Nephron progenitor cell (in vitro differentiated cells): ENCODE measurements at regions not wholly inside any gene's neighbourhood (a gene's known extent, or its start where the extent isn't known, plus 50 kb on each side); places are given as distances from the start of the nearest gene placed in this dataset.

Source experiments
- DNase-seq: peaks from one replicate; pipeline ENCODE4 v3.0.0; 2021
- H3K27ac Mint-ChIP-seq: 2 replicates; pipeline ENCODE4 v1.8.0; 2021; ENCODE audit warnings: mild to moderate bottlenecking, moderate library complexity, mixed read lengths
- H3K27me3 Mint-ChIP-seq: 2 replicates; pipeline ENCODE4 v1.8.0; 2021; ENCODE audit warnings: mild to moderate bottlenecking, low read depth, mixed read lengths; ENCODE audit not compliant: poor library complexity
- H3K36me3 Mint-ChIP-seq: 2 replicates; pipeline ENCODE4 v1.8.0; 2021; ENCODE audit warnings: low read depth, mixed read lengths
- H3K4me1 Mint-ChIP-seq: 2 replicates; pipeline ENCODE4 v1.8.0; 2021; ENCODE audit warnings: mixed read lengths
- H3K4me3 Mint-ChIP-seq: 2 replicates; pipeline ENCODE4 v1.8.0; 2021; ENCODE audit warnings: mild to moderate bottlenecking, moderate library complexity, mixed read lengths
- H3K9me3 Mint-ChIP-seq: 2 replicates; pipeline ENCODE4 v1.8.0; 2021; ENCODE audit warnings: mild to moderate bottlenecking, moderate library complexity, mixed read lengths
- CTCF ChIP-seq: fragments of 200-600 bp; sonication (generic); IDR thresholded peaks from 2 replicates; pipeline ENCODE4 v1.5.0; 2021; ENCODE audit warnings: antibody characterized with exemption

GRCh38 chr9:115300116-115300515 is 182.2 kb upstream of the TNC start:
- Mint-ChIP-seq H3K27me3 (peaks cover 2% of the 10 kb centered on the region), H3K36me3 (no peaks in the 10 kb centered on the region), H3K4me1 (no peaks in the 10 kb centered on the region), H3K27ac (no peak overlapping the region), H3K4me3 (no peak overlapping the region), H3K9me3 (no peaks in the 10 kb centered on the region)
- no peak for DNase-seq
- TF ChIP-seq CTCF, result no peak

GRCh38 chr9:115300874-115301273 is 182.9 kb upstream of the TNC start:
- H3K27ac Mint-ChIP-seq, result no peak overlapping the region
- peaks cover 2% of the 10 kb centered on the region for H3K27me3 Mint-ChIP-seq
- no peaks in the 10 kb centered on the region for H3K9me3 Mint-ChIP-seq
- peaks cover 5% of the 10 kb centered on the region for H3K4me1 Mint-ChIP-seq
- no peak overlapping the region for H3K4me3 Mint-ChIP-seq
- TF ChIP-seq CTCF, result no peak
- DNase-seq, result no peak
- no peaks in the 10 kb centered on the region for H3K36me3 Mint-ChIP-seq

DNA sequence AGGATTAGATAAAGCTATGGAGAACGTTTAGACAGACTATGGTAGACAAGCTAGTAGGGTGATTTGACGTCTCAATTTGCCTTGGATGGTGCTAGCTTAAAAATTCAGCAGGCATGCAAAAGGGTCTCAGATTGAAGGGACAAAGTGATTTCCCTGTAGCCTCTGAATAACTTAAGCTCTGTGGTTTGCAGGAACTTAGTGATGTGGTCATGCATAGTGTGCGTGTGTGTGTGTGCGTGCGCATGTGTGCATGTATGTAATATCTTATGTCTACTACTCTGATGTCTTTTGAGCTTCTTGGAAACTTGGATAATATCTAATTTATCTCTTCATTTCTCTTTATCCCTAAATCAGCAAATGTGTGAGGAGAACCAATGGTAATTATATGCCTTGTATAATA is 183.6 kb upstream of the TNC start:
- Mint-ChIP-seq H3K27me3 (peaks cover 2% of the 10 kb centered on the region), H3K27ac (no peak overlapping the region), H3K4me1 (peaks cover 5% of the 10 kb centered on the region), H3K9me3 (no peaks in the 10 kb centered on the region), H3K36me3 (no peaks in the 10 kb centered on the region), H3K4me3 (no peak overlapping the region)
- DNase-seq, result no peak
- TF ChIP-seq CTCF, result no peak

DNA sequence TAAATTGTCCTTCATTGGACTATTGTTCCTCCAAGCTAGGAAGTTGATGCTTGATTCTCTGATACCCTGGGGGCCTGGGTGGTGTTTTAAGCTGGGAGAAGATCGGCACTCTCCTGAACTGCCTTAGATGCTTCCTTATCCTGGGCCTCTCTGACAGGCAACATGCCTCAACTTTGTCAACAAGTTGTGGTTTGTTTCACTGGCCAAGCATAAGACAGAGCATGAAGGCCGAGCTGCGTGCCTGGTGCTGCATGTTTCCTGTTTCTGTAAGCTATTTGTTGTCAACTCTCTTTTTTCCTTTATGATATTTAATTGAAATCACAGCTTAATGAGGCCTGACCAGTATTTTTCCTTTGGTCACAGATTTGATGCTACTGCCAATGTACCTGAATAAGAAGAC is 187.6 kb upstream of the TNC start:
- DNase-seq, result no peak
- no peak for TF ChIP-seq CTCF
- Mint-ChIP-seq H3K9me3 (peaks cover 6% of the 10 kb centered on the region), H3K36me3 (no peaks in the 10 kb centered on the region), H3K4me3 (no peak overlapping the region), H3K27me3 (no peaks in the 10 kb centered on the region), H3K27ac (no peak overlapping the region), H3K4me1 (peaks cover 5% of the 10 kb centered on the region)

DNA sequence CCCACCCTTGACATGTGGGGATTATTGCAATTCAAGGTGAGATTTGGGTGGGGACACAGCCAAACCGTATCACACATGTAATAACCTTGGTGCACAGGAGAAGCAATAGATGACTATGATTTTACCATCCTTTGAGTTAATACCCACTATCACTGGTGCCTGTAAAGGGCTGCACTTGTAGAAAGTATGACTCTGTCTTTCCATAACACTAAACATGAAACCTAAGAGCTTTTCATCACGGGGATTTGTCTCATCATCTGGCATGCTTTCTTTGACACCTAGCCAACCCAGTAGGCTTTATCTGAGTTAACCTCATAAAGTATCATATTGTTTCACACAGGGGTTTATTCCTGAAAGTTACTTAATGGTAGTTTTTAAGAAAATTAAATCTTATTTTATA is 188.9 kb upstream of the TNC start:
- peaks cover 20% of the 10 kb centered on the region for H3K9me3 Mint-ChIP-seq
- TF ChIP-seq CTCF, result no peak
- H3K4me3 Mint-ChIP-seq, result no peak overlapping the region
- no peak overlapping the region for H3K27ac Mint-ChIP-seq
- H3K36me3 Mint-ChIP-seq, result no peaks in the 10 kb centered on the region
- DNase-seq, result no peak
- no peaks in the 10 kb centered on the region for H3K27me3 Mint-ChIP-seq
- H3K4me1 Mint-ChIP-seq, result peaks cover 5% of the 10 kb centered on the region

GRCh38 chr9:115313545-115313944 is 195.6 kb upstream of the TNC start:
- no peak overlapping the region for H3K27ac Mint-ChIP-seq
- TF ChIP-seq CTCF, result no peak
- no peak overlapping the region for H3K4me3 Mint-ChIP-seq
- no peaks in the 10 kb centered on the region for H3K27me3 Mint-ChIP-seq
- no peak for DNase-seq
- peaks cover 67% of the 10 kb centered on the region for H3K9me3 Mint-ChIP-seq
- no peaks in the 10 kb centered on the region for H3K4me1 Mint-ChIP-seq
- H3K36me3 Mint-ChIP-seq, result peaks cover 6% of the 10 kb centered on the region
